Mesodermal cell (in vitro differentiated cells): ENCODE measurements at regions not wholly inside any gene's neighbourhood (a gene's known extent, or its start where the extent isn't known, plus 50 kb on each side); places are given as distances from the start of the nearest gene placed in this dataset.
"Not testable (repeated sequence)": the region's sequence is repeated elsewhere in the genome, so short reads cannot be mapped to it uniquely, and the experiment has no call there.

Experiments
- H3K27ac ChIP-seq: 2 replicates; pipeline ENCODE4 v1.7.0; 2013; ENCODE audit warnings: mild to moderate bottlenecking, low read depth, low read length, moderate library complexity; ENCODE audit not compliant: severe bottlenecking
- H3K36me3 ChIP-seq: 2 replicates; pipeline ENCODE4 v1.7.1; 2013; ENCODE audit warnings: mild to moderate bottlenecking, low read length, moderate library complexity; ENCODE audit not compliant: control insufficient read depth, insufficient read depth
- H3K4me1 ChIP-seq: one replicate; pipeline ENCODE4 v1.7.1; 2013; ENCODE audit warnings: mild to moderate bottlenecking, low read length; ENCODE audit not compliant: insufficient read depth, control insufficient read depth, poor library complexity, severe bottlenecking
- H3K4me3 ChIP-seq: 2 replicates; pipeline ENCODE4 v1.7.0; 2013; ENCODE audit warnings: low read length, control low read depth, mild to moderate bottlenecking; ENCODE audit not compliant: insufficient read depth, poor library complexity, severe bottlenecking; ENCODE audit errors: extremely low read depth
- H3K9me3 ChIP-seq: 2 replicates; pipeline ENCODE4 v1.7.1; 2013; ENCODE audit warnings: mild to moderate bottlenecking, low read length, moderate library complexity; ENCODE audit not compliant: control insufficient read depth
- WGBS, 2 experiments: methylation state at CpG; one replicate each; pipeline ENCODE4 v1.1.5; 2013; ENCODE audit warnings: missing lambda C conversion rate in 2 of 2; ENCODE audit not compliant: insufficient coverage in 2 of 2; 5-methylcytosine and 5-hydroxymethylcytosine counted together

GRCh38 chr2:53040536-53041229 is 726.9 kb upstream of the CHAC2 start:
- Histone ChIP-seq H3K36me3 (no peaks in the 10 kb centered on the region), H3K4me3 (no peak overlapping the region), H3K27ac (no peak overlapping the region), H3K4me1 (peaks cover 4% of the 10 kb centered on the region), H3K9me3 (no peaks in the 10 kb centered on the region)
- WGBS, 2 experiments = 40% methylated on average over 1 of the region's 4 CpGs; no CpG with 5 or more reads in 1 of the 2 experiments

- Histone ChIP-seq H3K36me3 (no peaks in the 10 kb centered on the region), H3K4me3 (no peak overlapping the region), H3K4me1 (peaks cover 11% of the 10 kb centered on the region), H3K9me3 (no peaks in the 10 kb centered on the region), H3K27ac (no peak overlapping the region)
- no CpG with 5 or more reads among the region's 1 CpG for WGBS, 2 experiments
These were observed 731.4 kb upstream of the CHAC2 start for GRCh38 chr2:53036196-53036595.

- Histone ChIP-seq H3K27ac (no peak overlapping the region), H3K4me1 (peaks cover 11% of the 10 kb centered on the region), H3K9me3 (no peaks in the 10 kb centered on the region), H3K4me3 (no peak overlapping the region), H3K36me3 (no peaks in the 10 kb centered on the region)
- WGBS, 2 experiments = no CpG with 5 or more reads among the region's 1 CpG
These were observed 732.5 kb upstream of the CHAC2 start for GRCh38 chr2:53035153-53035552.

DNA sequence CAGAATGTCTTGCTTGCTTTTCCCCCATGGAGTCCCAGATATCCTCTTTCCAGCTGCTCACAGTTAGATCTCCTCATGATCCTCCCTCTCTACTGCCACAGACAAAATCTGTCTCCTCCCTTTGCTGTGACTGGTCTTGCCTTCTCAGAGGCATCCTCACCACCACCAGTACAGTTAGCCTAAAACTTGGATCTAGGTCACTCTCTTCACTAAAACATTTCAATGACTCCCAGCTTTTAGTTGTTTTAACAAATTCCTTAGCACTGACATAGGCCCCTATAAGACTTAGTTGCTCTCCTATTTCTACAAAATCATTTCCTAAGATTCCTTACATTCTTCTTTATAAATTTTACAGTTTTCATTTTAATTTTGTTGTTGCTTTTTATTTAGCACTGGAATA is 734.2 kb upstream of the CHAC2 start:
- H3K9me3 ChIP-seq = no peaks in the 10 kb centered on the region
- no peaks in the 10 kb centered on the region for H3K36me3 ChIP-seq
- H3K4me1 ChIP-seq = peaks cover 16% of the 10 kb centered on the region
- no peak overlapping the region for H3K4me3 ChIP-seq
- H3K27ac ChIP-seq = no peak overlapping the region

- Histone ChIP-seq H3K9me3 (no peaks in the 10 kb centered on the region), H3K4me1 (peaks cover 28% of the 10 kb centered on the region), H3K36me3 (no peaks in the 10 kb centered on the region), H3K4me3 (no peak overlapping the region), H3K27ac (peak overlapping the region; percentile 64)
- 72 to 100% methylated on average over 1 to 4 of the region's 6 CpGs for WGBS, 2 experiments
These were observed 738.7 kb upstream of the CHAC2 start for GRCh38 chr2:53028746-53029423.

DNA sequence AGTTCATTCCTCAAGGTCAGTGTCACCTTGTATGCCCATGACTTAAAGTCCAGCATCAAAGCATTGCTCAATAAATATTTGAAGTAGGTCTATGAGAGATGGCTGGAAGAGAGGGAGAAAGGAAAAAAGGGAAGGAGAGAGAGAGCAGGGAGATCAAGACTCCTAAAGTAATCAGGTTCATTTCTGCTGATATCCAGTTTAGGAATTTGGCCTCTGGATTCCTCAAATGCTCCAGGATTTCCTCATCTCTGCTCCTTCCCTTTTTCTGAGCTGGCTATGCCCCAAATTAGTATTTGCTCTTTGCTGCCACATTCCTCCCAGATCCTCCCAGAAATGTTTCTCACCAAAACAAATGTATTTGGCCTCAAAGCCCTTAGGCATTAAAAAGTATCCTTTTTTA is 739.4 kb upstream of the CHAC2 start:
- H3K27ac ChIP-seq = peak overlapping the region; percentile 64
- peaks cover 22% of the 10 kb centered on the region for H3K4me1 ChIP-seq
- no peaks in the 10 kb centered on the region for H3K36me3 ChIP-seq
- H3K4me3 ChIP-seq = no peak overlapping the region
- no peaks in the 10 kb centered on the region for H3K9me3 ChIP-seq

DNA sequence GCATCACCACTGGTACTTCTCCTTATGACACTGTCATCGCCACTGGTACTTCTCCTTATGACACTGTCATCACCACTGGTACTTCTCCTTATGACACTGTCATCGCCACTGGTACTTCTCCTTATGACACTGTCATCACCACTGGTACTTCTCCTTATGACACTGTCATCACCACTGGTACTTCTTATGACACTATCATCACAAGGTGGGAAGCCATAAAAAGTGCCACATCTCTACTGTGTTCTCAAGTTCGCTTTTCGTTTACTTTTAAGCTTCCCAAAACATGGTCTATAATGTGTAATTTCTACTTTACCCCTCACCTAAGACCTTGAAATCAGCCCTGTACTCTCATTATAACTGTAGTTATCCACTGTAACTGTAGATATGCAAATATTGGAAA is 745.4 kb upstream of the CHAC2 start:
- not testable (repeated sequence) for H3K36me3 ChIP-seq, H3K27ac ChIP-seq, H3K9me3 ChIP-seq, H3K4me1 ChIP-seq, H3K4me3 ChIP-seq
- WGBS, 2 experiments = 71% methylated on average over 2 of the region's 4 CpGs; no CpG with 5 or more reads in 1 of the 2 experiments

GRCh38 chr2:53021828-53022227 is 745.8 kb upstream of the CHAC2 start:
- WGBS, 2 experiments = 90 to 96% methylated on average over 2 of the region's 2 CpGs

GRCh38 chr2:53021292-53021691 is 746.3 kb upstream of the CHAC2 start:
- Histone ChIP-seq H3K4me3 (no peak overlapping the region), H3K9me3 (no peaks in the 10 kb centered on the region), H3K36me3 (no peaks in the 10 kb centered on the region), H3K27ac (no peak overlapping the region), H3K4me1 (no peaks in the 10 kb centered on the region)
- WGBS, 2 experiments = 100% methylated on average over 1 of the region's 3 CpGs

More at GRCh38 chr2:53021828-53022227, 745.8 kb upstream of the CHAC2 start:
- no peak overlapping the region for H3K27ac ChIP-seq
- peaks cover 4% of the 10 kb centered on the region for H3K4me1 ChIP-seq
- H3K36me3 ChIP-seq = no peaks in the 10 kb centered on the region
- no peaks in the 10 kb centered on the region for H3K9me3 ChIP-seq
- H3K4me3 ChIP-seq = no peak overlapping the region

GRCh38 chr2:53018825-53019425 is 748.7 kb upstream of the CHAC2 start:
- WGBS, 2 experiments = 60% methylated on average over 1 of the region's 2 CpGs; no CpG with 5 or more reads in 1 of the 2 experiments
- Histone ChIP-seq H3K36me3 (no peaks in the 10 kb centered on the region), H3K9me3 (no peaks in the 10 kb centered on the region), H3K4me3 (no peak overlapping the region), H3K4me1 (no peaks in the 10 kb centered on the region), H3K27ac (no peak overlapping the region)

GRCh38 chr2:53006980-53007379 is 760.6 kb upstream of the CHAC2 start:
- no peaks in the 10 kb centered on the region for H3K4me1 ChIP-seq
- WGBS, 2 experiments = 100% methylated on average over 2 of the region's 2 CpGs; no CpG with 5 or more reads in 1 of the 2 experiments
- H3K27ac ChIP-seq = no peak overlapping the region
- no peak overlapping the region for H3K4me3 ChIP-seq
- H3K9me3 ChIP-seq = no peaks in the 10 kb centered on the region
- H3K36me3 ChIP-seq = no peaks in the 10 kb centered on the region
